K562 (cell line): ENCODE measurements at regions not wholly inside any gene's neighbourhood (a gene's known extent, or its start where the extent isn't known, plus 50 kb on each side); places are given as distances from the start of the nearest gene placed in this dataset.

ENCODE experiments used
- ATAC-seq: fragments of 200-7000 bp; cut with Tn5 transposase; 3 replicates; pipeline ENCODE4 v1.9.1; 2020; ENCODE audit warnings: moderate library complexity
- BruUV-seq: library from RNA; stranded (reverse); fragments of 400-500 nt; replicated peaks from 2 replicates; lab custom pipeline; 2021; lab: Mats Ljungman, UMichigan
- CTCF ChIA-PET: fragments of 300-600 bp; formaldehyde crosslinking; extraction: SDS; loops from one replicate; lab custom pipeline; 2021; ENCODE audit warnings: low intra/inter-chr PET ratio; lab: Yijun Ruan, JAX
- POLR2A ChIA-PET: fragments of 300-600, 350-650 bp; sonication (Branson Sonifier 250); formaldehyde crosslinking; extraction: SDS; loops from one replicate; lab custom pipeline; 2021; ENCODE audit warnings: antibody characterized with exemption, inconsistent platforms; lab: Yijun Ruan, JAX
- DNase-seq, 4 experiments: peaks; one replicate each; pipeline versions ENCODE4 v3.0.0 to v3.0.0-alpha.2; 2011 to 2018; ENCODE audit warnings: low spot score in 3 of 4, mixed read lengths in 3 of 4; ENCODE audit errors: extremely low read depth in 1 of 4
- FAIRE-seq: peaks from 2 replicates; lab custom pipeline; 2011; peaks lifted over from hg19 to GRCh38; lab: Jason Lieb, UNC
- H2AFZ ChIP-seq: 2 replicates; pipeline ENCODE4 v1.6.0; 2011; ENCODE audit warnings: low read depth, low read length, control low read depth, inconsistent platforms
- H3K27ac ChIP-seq: fragments of 200-600 bp; 3 replicates; pipeline ENCODE4 v1.8.0; 2011; ENCODE audit warnings: low read depth, mild to moderate bottlenecking, control low read depth, inconsistent platforms, low read length, moderate library complexity, mixed read lengths; ENCODE audit errors: extremely low read depth
- H3K27me3 ChIP-seq, 2 experiments: fragments of 300-600 bp in 1 of 2; 2 replicates in 1 of 2; 3 replicates in 1 of 2; pipeline versions ENCODE4 v1.6.0 to v1.8.0; 2011; ENCODE audit warnings: inconsistent platforms in 2 of 2, low read length in 2 of 2, mild to moderate bottlenecking in 1 of 2, mixed read lengths in 1 of 2, moderate library complexity in 1 of 2; ENCODE audit not compliant: control insufficient read depth in 2 of 2, insufficient read depth in 2 of 2
- H3K36me3 ChIP-seq: fragments of 300-600 bp; 3 replicates; pipeline ENCODE4 v1.8.0; 2011; ENCODE audit warnings: mild to moderate bottlenecking, low read length, inconsistent platforms; ENCODE audit not compliant: control insufficient read depth, insufficient read depth
- H3K4me1 ChIP-seq, 2 experiments: fragments of 200-600 bp in 1 of 2; replicated peaks in 1 of 2; 2 replicates in 1 of 2; 3 replicates in 1 of 2; pipeline versions ENCODE4 v1.5.1 to v1.8.0; 2011; ENCODE audit warnings: inconsistent platforms in 2 of 2, low read length in 2 of 2, mild to moderate bottlenecking in 1 of 2, mixed read lengths in 1 of 2, moderate library complexity in 1 of 2; ENCODE audit not compliant: control insufficient read depth in 2 of 2, insufficient read depth in 2 of 2
- H3K4me2 ChIP-seq: 2 replicates; pipeline ENCODE4 v1.6.1; 2011; ENCODE audit warnings: low read length, control low read depth, inconsistent platforms, mixed read lengths; ENCODE audit not compliant: insufficient read depth
- H3K4me3 ChIP-seq: fragments of 200-600 bp; sonication (generic), shearing (Covaris generic); 2 replicates; pipeline ENCODE4 v1.5.1; 2016; ENCODE audit warnings: control low read depth, inconsistent platforms
- H3K79me2 ChIP-seq: fragments of 200-600 bp; 3 replicates; pipeline ENCODE4 v1.8.0; 2011; ENCODE audit warnings: low read length, inconsistent platforms; ENCODE audit not compliant: control insufficient read depth, insufficient read depth
- H3K9ac ChIP-seq, 2 experiments: 2 replicates each; pipeline versions ENCODE4 v1.6.0 to v1.6.1; 2011; ENCODE audit warnings: low read depth in 2 of 2, low read length in 2 of 2, control low read depth in 1 of 2, inconsistent platforms in 1 of 2, mild to moderate bottlenecking in 1 of 2, mixed read lengths in 1 of 2; ENCODE audit not compliant: insufficient read depth in 1 of 2
- H3K9me1 ChIP-seq: one replicate; pipeline ENCODE4 v1.6.0; 2011; ENCODE audit warnings: inconsistent platforms, mild to moderate bottlenecking, low read length, moderate library complexity; ENCODE audit not compliant: control insufficient read depth, insufficient read depth
- H3K9me3 ChIP-seq: replicated peaks from 2 replicates; pipeline ENCODE4 v1.5.1; 2011; ENCODE audit warnings: low read depth, low read length, inconsistent platforms; ENCODE audit not compliant: control insufficient read depth, insufficient read depth
- H4K20me1 ChIP-seq: replicated peaks from 2 replicates; pipeline ENCODE4 v1.6.1; 2011; ENCODE audit warnings: low read length, inconsistent platforms, mixed read lengths; ENCODE audit not compliant: control insufficient read depth, insufficient read depth
- ARID1B ChIP-seq: fragments of 450-650 bp; IDR thresholded peaks from 2 replicates; pipeline ENCODE4 v1.6.1; 2016; ENCODE audit warnings: antibody characterized with exemption, mild to moderate bottlenecking, inconsistent platforms
- ARNT ChIP-seq, 2 experiments: fragments of 450-650 bp; IDR thresholded peaks; 2 replicates each; pipeline ENCODE4 v1.6.1; 2016; ENCODE audit warnings: mild to moderate bottlenecking in 1 of 2
- CBFA2T3 ChIP-seq: fragments of 450-650 bp; IDR thresholded peaks from 2 replicates; pipeline ENCODE4 v1.6.1; 2017
- CCAR2 ChIP-seq: fragments of 200-400 bp; formaldehyde crosslinking; IDR thresholded peaks from 2 replicates; pipeline ENCODE4 v1.6.1; 2017; ENCODE audit warnings: mild to moderate bottlenecking, low read depth, low read length
- ELF2 ChIP-seq: fragments of 250-450 bp; sonication (Bioruptor Pico); IDR thresholded peaks from 2 replicates; pipeline ENCODE4 v1.5.0; 2021; ENCODE audit warnings: mild to moderate bottlenecking
- GABPB2 ChIP-seq: fragments of 250-450 bp; sonication (Bioruptor Pico); conservative IDR thresholded peaks from 2 replicates; pipeline ENCODE4 v1.5.1; 2021; ENCODE audit warnings: mild to moderate bottlenecking
- KDM4B ChIP-seq, 2 experiments: fragments of 450-650 bp in 1 of 2; sonication (generic) in 1 of 2; IDR thresholded peaks; 2 replicates each; pipeline ENCODE4 v1.6.1; 2016 to 2017; ENCODE audit warnings: borderline replicate concordance in 2 of 2, antibody characterized with exemption in 1 of 2, low read depth in 1 of 2, mild to moderate bottlenecking in 1 of 2
- LCOR ChIP-seq: sonication (generic); formaldehyde crosslinking; IDR thresholded peaks from 2 replicates; pipeline ENCODE4 v1.8.0; 2022; ENCODE audit warnings: mild to moderate bottlenecking, missing genetic modification reagents
- MYC ChIP-seq, 2 experiments: fragments of 250-450 bp in 1 of 2; sonication (Bioruptor Pico) in 1 of 2; IDR thresholded peaks; 2 replicates each; pipeline versions ENCODE4 v1.5.1 to v1.6.1; 2012 to 2021; ENCODE audit warnings: low read depth in 2 of 2, borderline replicate concordance in 1 of 2, improper control_type of control experiment in 1 of 2, low read length in 1 of 2, mild to moderate bottlenecking in 1 of 2, moderate library complexity in 1 of 2
- NR2C2 ChIP-seq, 2 experiments: fragments of 200-800 bp in 1 of 2; sonication (Bioruptor generic) in 1 of 2; sonication (generic) in 1 of 2; formaldehyde crosslinking in 1 of 2; IDR thresholded peaks; 2 replicates each; pipeline versions ENCODE4 v1.6.1 to v1.8.0; 2016 to 2022; ENCODE audit warnings: mild to moderate bottlenecking in 1 of 2, missing compliant biosample characterization in 1 of 2, missing genetic modification characterization in 1 of 2, missing genetic modification reagents in 1 of 2
- SAFB ChIP-seq: fragments of 200-400 bp; formaldehyde crosslinking; IDR thresholded peaks from 2 replicates; pipeline ENCODE4 v1.6.1; 2017; ENCODE audit warnings: low read depth, low read length, borderline replicate concordance
- SIX5 ChIP-seq, 2 experiments: IDR thresholded peaks; 2 replicates each; pipeline ENCODE4 v1.6.1; 2011; ENCODE audit warnings: low read length in 2 of 2, borderline replicate concordance in 1 of 2, low read depth in 1 of 2, mild to moderate bottlenecking in 1 of 2, moderate library complexity in 1 of 2; ENCODE audit not compliant: insufficient read depth in 1 of 2
- STAT5A ChIP-seq: IDR thresholded peaks from 2 replicates; pipeline ENCODE4 v1.6.1; 2012; ENCODE audit warnings: low read length, inconsistent platforms, borderline replicate concordance
- TGIF2 ChIP-seq: sonication (generic); formaldehyde crosslinking; IDR thresholded peaks from 2 replicates; pipeline ENCODE4 v1.8.1; 2022; ENCODE audit warnings: mild to moderate bottlenecking, missing genetic modification reagents, moderate library complexity
- U2AF1 ChIP-seq: fragments of 200-400 bp; formaldehyde crosslinking; optimal IDR thresholded peaks from 2 replicates; pipeline ENCODE3; 2017; ENCODE audit warnings: mild to moderate bottlenecking, low read depth, low read length, moderate library complexity
- ZBTB1 ChIP-seq: sonication (generic); formaldehyde crosslinking; IDR thresholded peaks from 2 replicates; pipeline ENCODE4 v1.8.1; 2023; ENCODE audit warnings: missing genetic modification reagents, low read depth, mild to moderate bottlenecking, borderline replicate concordance
- ZNF133 ChIP-seq: fragments of 250-450 bp; sonication (Bioruptor Pico); IDR thresholded peaks from 2 replicates; pipeline ENCODE4 v1.4.0; 2020; ENCODE audit warnings: mild to moderate bottlenecking
- WGBS: fragments of 100-300 bp; shearing (Covaris generic); methylation state at CpG from one replicate; pipeline ENCODE4 v1.1.6; 2016; ENCODE audit warnings: low coverage, mixed read lengths; ENCODE audit not compliant: insufficient coverage; ENCODE audit errors: missing lambda C conversion rate; 5-methylcytosine and 5-hydroxymethylcytosine counted together
- in situ Hi-C: fragments of 300-500 bp; cut with MboI; formaldehyde crosslinking; loops from 4 replicates; pipeline ENCODE4 v1.15.0; 2018; ENCODE audit warnings: inconsistent platforms, mixed read lengths
- intact Hi-C: fragments of 100-400 bp; cut with micrococcal nuclease; formaldehyde crosslinking; loops from 2 replicates; pipeline ENCODE4 v1.14.2; 2022

GRCh38 chr12:22812531-22812930 is 187.6 kb downstream of the ETNK1 start:
- 2% methylated on average over 5 of the region's 5 CpGs for WGBS
- no peak for FAIRE-seq
- Histone ChIP-seq H3K4me1 (no peaks in the 10 kb centered on the region), H3K9ac (no peak overlapping the region), H3K9me1 (no peaks in the 10 kb centered on the region), H3K27me3 (peaks cover 0 to 4% of the 10 kb centered on the region in 2 experiments; a peak in 2 of 5 replicates), H3K9me3 (no peaks in the 10 kb centered on the region), H2AFZ (no peak overlapping the region), H3K79me2 (no peaks in the 10 kb centered on the region), H3K4me2 (no peak overlapping the region), H3K36me3 (no peaks in the 10 kb centered on the region), H3K4me3 (no peak overlapping the region), H3K27ac (no peak overlapping the region), H4K20me1 (no peaks in the 10 kb centered on the region)
- ChIA-PET POLR2A (no interaction called here), CTCF (no interaction called here)
- TF ChIP-seq MYC (IDR thresholded peaks at IDR 0.05; ENCODE audit: low read depth, low read length) (no peak), MYC (CRISPR knock-in tag; IDR thresholded peaks at IDR 0.05; ENCODE audit: borderline replicate concordance, low read depth) (no peak), ARNT (IDR thresholded peaks at IDR 0.05) (no peak), LCOR (CRISPR knock-in tag) (no peak), NR2C2 (CRISPR knock-in tag; IDR thresholded peaks at IDR 0.05) (no peak), NR2C2 (tag; IDR thresholded peaks at IDR 0.05) (no peak)
- intact Hi-C loops (no loop called here), in situ Hi-C loops (no loop called here)
- ATAC-seq = no peak
- no peak for DNase-seq
- BruUV-seq = no TSS peak

DNA sequence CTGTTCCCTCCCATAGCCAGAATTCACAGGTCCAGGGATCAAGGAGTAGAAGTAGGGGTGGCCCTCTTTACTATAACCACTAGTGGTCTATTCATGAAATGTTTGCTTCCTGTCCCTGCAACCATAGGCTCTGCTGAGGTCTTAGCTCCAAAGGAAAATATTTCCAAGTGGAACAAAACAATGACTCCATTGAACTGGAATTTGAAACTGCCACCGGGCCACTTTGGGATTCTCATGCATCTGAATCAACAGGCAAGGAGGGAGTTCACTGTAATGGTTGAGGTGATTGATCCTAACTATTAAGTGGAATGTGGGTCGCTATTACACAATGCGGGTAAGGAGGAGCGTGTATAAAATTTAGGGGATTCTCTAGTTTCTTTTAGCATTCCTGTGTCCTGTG is 197.0 kb downstream of the ETNK1 start:
- no peaks in the 10 kb centered on the region for H3K9me1 ChIP-seq
- ATAC-seq (no peak), DNase-seq (no peak), FAIRE-seq (no peak)
- H2AFZ ChIP-seq = no peak overlapping the region
- H3K4me1 ChIP-seq = no peaks in the 10 kb centered on the region
- H4K20me1 ChIP-seq = no peaks in the 10 kb centered on the region
- TF ChIP-seq TGIF2 (CRISPR knock-in tag) (no peak), GABPB2 (CRISPR knock-in tag) (no peak), U2AF1 (no peak), SIX5 (IDR thresholded peaks at IDR 0.05; ENCODE audit: borderline replicate concordance in 1 of 2, insufficient read depth in 1 of 2, low read depth in 1 of 2, low read length in 2 of 2) (no peak), CBFA2T3 (no peak), KDM4B (IDR thresholded peaks at IDR 0.05; ENCODE audit: borderline replicate concordance in 2 of 2, low read depth in 1 of 2) (no peak), STAT5A (no peak), ARID1B (no peak), SAFB (no peak), ELF2 (CRISPR knock-in tag) (no peak), ZBTB1 (CRISPR knock-in tag) (no peak), ZNF133 (no peak), CCAR2 (no peak)
- 2% methylated on average over 4 of the region's 4 CpGs for WGBS
- H3K9ac ChIP-seq = no peak overlapping the region
- no peaks in the 10 kb centered on the region for H3K27me3 ChIP-seq
- H3K79me2 ChIP-seq = no peaks in the 10 kb centered on the region
- no TSS peak for BruUV-seq
- intact Hi-C loops = no loop called here
- H3K9me3 ChIP-seq = no peaks in the 10 kb centered on the region; the same call in 1 of the 2 replicates
- no peak overlapping the region for H3K4me3 ChIP-seq
- ChIA-PET POLR2A (no interaction called here), CTCF (no interaction called here)
- in situ Hi-C loops = no loop called here
- no peak overlapping the region for H3K27ac ChIP-seq
- no peak overlapping the region for H3K4me2 ChIP-seq
- no peaks in the 10 kb centered on the region for H3K36me3 ChIP-seq
